ENCODE measurements at regions not wholly inside any gene's neighbourhood (a gene's known extent, or its start where the extent isn't known, plus 50 kb on each side); places are given as distances from the start of the nearest gene placed in this dataset.

DNA sequence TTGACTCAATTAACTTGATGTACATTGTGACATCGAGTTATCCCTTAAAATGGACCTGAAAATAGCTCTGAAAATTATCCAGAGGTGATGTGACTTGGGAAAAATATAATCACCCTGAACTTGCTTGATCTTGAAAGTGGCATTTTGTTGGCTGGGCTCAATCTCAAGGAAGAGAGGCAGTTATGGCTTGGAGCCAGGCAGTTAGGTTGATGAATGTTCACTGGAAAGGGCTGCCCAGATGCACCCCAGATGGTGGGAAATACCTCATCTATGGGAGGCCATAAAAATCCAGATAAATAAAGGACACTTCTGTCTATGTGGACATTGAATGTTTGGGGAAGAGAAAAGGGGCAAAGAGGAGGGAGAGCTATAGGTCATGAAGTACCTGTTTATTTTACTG lies 55.7 kb upstream of the OR5AN1 start:
- no peak for FAIRE-seq

DNA sequence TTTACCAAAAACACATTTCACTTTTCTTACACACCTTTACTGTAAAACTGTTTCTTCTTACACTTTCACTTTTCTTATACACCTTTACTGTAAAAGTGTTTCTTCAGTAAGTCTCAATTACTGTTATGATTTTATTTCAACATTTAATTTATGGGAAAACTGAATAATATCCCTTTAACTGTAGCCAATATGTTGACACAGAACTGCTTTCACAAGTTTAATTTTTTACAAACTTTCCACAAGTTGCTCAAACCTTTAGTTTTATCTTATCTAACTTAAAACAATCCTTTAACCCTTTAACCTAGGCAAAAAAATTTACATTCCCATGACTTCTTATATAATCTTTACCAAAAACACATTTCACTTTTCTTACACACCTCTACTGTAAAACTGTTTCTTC lies 63.3 kb upstream of the OR5AN1 start:
- FAIRE-seq = peak; percentile 3

DNA sequence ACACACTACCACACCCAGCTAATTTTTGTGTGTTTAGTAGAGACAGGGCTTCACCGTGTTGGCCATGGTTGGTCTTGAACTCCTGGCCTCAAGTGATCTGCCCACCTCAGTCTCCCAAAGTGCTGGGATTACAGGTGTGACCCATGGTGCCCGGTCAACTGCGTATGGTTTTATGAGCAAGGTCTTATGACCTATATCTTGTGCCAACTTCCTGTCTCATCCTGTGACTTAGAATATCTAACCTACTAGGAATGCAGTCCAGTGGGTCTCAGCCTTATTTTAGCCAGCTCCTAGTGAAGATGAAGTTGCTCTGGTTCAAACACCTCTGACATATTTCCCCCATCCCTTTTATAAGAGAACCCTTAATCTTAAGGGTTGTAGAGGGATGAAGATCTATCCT lies 66.1 kb upstream of the OR5AN1 start:
- no peak for FAIRE-seq

DNA sequence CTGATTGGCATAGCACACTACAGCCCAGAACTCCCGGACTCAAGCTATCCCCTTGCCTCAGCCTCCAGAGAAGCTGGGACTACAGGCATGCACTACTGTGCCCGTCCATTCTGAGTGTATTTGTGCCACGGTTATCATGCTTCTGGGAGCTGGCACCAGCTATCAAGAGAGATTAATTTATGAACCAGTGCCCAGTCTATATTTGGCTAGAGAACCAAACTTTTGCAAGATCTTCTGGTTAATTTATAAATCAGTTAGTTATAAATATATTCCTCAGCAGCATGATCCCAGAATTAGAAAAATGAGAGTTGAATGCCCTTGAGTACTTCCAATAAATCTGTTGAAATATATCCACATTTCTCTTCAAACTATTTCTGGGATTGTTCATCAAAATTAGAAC lies 67.5 kb upstream of the OR5AN1 start:
- FAIRE-seq = no peak

DNA sequence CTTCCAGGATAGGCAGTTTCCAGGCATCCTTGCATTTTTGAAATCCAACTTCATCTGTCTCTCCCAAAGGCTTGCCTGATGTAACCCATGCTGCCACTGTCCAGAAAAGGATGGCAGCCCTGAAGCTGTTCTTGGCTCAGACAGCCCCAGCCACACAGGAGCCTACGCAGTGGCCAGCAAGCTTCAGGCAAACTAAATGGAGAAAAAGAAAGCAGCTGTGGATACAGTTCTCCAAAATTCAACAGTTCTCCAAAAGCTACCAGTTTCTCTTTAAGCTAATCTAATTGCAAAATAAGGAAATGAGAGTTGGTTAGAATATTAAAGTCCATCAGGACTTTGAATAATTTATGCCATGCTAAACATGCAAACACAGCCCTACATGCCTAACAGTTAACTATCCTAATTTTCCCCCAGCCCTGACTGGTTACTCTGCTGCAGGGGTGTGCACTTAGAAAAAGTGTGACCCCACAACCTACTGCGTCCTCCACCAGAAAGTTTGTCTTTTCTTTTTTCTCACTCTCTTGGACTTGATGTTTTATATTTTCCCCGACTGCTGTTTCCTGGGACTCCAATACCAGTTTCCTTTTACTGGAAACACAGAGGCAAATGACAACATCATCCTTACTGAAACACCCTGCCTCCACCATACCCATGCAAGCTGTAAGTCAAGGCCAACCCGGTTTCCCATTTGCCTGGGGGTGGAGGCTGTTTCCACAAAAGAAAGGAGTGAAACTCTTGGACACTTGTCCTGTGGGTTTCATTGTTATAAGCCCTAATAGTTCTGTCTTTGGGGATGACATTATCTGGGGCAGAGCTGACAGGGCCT lies 69.1 kb upstream of the OR5AN1 start:
- no peak for FAIRE-seq

DNA sequence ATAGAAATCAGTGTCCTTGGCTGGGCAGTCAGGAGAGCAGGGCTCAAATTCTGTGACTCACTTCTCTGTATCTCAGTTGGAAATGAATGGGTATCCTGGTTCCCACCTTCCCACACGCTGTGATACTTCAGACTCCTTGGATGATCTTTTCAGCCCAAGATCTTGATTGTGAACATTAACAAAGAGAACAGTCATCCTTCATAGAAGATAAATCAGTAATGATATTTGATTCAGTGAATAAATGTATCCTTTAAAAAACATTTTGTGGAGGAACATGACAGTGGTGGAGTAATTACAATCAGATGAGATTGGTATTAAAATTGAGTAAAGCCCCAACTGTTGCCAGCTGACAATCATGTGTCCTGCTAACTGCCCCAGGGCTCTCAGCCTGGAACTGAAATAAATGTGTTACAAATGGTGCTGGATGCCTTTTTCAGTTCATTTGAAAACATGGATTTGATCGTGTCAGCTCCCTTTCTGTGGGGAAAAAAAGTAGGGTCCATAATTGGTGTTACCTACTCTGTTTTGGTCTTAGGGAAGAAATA lies 72.9 kb upstream of the OR5AN1 start:
- FAIRE-seq = no peak

DNA sequence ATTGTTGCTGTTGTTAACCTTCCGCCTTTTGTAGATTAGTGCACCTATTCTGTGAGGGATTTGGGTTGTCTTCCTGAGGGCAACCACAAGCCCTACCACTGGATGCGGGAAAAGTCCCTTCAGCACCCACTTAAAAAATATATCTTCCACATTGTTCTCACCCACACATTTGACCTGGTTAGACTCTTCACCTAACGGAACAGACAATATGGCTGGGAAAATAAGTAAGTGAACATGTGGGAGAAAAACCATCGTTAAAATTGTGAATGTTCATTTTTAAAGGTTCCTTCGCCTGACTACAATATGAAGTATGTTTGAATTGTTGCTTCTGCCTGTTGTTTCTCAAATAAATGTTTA lies 72.0 kb upstream of the MPEG1 start:
- FAIRE-seq = no peak

DNA sequence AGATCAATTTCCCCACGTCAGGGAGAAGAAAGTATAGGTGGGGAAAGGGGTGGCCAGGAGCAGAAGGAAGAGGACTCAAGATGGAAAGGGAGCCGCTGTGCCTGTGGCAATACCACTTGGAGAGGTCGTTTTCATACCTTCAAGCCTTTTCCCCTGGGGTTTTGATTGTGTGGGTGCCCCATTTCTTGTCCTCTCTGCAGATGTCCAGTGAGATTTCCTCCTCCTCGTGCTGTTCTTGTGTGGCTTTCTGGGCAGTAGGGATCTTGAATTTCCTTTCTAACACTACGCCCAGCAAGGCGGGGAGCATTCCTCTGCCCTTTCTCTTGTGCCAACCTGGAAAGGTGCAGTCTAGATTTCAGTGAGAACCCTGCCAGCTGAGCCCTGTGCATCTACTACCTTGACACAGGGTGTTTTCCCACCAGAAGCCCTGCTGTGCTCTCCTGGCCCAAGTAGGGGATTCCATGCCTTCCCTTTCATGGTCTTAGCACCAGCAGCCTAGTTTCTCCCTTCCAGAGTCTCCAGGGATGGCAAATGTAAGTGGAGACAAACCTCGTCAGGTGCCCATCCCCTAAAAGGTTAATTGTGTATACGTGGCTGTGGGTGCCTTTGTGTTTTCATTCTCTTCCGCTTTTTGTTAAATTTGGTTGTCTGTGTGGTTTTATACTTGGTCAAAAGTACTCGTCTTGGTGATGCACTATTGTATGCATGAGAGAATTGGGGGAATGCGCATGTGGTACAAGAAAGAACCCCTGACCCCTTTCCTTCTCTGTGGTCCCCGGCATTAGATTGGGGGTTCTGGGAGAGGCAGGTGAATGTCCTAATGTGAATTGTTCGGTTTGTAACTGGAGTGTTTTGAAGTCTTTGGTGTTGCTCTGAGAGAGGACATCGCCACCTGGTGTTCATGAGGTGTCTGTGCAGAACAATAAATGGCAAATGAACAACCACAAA lies 71.4 kb upstream of the MPEG1 start:
- FAIRE-seq = no peak

DNA sequence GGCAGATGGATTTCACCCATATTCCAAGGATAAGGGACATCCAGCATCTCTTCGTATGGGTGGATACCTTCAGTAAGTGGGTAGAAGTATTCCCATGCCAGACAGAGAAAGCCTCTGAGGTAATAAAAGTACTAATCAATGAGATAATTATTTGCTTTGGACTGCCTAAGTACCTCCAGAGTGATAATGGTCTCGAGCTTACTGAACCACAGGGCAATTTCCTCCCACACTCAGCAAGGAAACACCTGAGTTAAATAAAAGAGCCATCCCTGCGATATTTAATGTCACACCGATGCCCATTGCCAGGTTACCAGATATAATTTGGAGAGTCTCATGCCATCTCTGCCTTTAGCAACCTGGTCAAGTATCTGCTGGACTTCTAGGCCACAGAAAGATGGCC lies 70.6 kb upstream of the MPEG1 start:
- no peak for FAIRE-seq

DNA sequence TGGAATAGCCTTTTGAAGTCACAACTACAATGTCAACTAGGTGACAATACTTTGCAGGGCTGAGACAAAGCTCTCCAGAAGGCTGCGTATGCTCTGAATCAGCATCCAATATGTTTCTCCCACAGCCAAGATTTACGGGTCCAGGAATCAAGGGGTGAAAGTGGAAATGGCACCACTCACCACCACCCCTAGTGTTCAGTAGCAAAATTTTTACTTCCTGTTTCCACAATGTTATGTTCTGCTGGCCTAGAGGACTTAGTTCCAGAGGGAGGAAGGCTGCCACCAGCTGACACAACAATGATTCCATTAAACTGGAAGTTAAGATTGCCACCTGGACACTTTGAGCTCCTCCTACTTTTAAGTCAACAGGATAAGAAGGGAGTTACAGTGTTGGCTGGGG lies 68.5 kb upstream of the MPEG1 start:
- no peak for FAIRE-seq

DNA sequence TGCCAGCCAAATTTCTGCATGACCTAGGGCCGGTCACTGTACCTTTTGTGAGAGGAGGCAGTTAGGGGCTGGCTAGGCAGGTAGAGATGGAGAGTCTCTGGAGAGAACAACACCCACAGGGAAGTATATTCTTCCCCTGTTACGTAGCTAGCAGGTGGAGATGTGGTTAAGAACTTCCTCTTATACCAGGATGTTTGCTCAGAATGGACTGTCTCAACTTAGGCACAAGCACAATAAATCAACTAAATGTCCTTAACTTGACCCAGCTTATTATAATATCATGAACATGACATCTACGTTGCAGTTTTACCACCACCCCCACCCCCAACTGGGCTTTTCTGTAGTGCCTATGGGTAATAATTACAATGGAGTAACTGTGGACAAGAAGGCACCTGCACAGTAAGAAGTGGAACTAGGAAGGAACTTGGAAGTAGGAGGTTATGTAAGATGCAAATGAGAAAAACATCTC lies 60.7 kb upstream of the MPEG1 start:
- no peak for FAIRE-seq

DNA sequence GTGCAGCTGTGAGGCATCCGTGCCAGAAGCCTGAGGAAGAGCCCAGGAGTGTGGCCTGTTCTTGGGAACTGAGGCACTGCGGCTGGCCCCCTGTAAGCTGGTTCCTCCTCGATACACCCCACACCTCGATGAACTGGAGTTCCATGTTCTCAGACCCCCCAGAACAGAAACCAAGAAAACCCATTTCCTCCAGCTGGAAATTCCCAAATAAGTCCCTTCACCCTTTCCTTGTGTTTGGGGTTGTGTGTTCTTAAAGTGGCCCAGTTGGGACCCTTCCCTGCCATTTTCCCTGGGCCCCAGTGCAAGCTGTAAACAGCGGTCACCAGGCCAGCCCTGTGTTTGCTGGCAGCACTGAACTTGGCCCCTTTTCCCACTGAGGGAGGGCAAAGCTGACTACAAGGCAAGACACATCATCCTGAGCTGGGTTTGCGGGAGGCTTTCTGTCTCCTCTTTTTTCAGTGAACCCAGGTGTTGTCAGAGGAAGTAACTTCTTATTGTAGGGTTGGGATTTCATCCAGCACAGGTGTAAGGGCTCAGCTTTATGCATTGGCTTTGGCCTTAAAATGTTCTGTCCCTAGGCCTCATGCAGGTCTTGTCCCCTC lies 60.1 kb upstream of the MPEG1 start:
- no peak for FAIRE-seq

DNA sequence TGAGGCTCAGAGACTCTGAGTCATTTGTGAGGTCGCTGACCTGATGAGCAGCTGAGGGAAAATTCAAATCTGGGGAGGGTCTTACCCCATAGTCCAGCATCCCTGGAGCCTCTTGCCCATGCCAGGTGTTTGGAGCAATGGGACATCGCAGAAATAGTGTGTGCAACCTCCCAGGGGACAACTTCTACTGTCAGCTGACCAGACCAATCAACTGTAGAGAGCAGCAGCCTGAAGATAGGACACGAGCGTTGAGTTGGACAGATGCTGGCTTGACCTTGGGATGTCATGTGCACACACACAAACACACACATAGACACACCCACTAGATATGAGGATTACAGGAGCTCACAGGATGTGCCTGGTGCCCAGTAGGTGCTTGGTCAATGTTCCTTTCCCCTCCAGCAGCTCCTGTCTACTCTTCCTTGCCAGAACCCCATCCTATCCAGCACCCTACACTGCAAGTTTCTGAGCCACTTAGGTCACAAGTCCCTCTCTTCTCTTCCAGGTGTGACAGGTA lies 59.1 kb upstream of the MPEG1 start:
- FAIRE-seq = no peak

DNA sequence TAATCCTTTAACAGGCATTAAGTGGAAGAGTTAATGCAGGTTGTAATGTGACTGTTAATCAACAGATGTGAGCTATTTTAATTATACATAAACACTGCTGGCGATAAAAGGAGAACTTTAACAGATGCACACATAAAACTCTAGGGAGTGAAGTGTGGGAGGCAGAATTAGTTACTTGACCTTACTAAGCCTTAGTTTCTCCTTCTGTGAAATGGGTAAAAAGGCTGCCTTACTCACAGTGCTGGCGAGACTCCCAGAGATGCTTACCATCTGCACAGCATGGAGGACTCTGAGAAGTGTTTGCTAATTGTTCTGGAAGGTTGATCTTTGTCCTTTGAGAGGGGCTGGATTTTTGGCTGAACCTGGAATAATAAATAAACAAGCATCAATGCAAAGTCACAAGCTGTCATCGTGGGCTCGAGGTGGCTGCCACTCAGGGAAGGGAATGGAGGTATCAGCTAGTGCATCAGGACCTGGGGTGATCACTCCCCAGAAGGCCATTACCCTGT lies 58.6 kb upstream of the MPEG1 start:
- no peak for FAIRE-seq

DNA sequence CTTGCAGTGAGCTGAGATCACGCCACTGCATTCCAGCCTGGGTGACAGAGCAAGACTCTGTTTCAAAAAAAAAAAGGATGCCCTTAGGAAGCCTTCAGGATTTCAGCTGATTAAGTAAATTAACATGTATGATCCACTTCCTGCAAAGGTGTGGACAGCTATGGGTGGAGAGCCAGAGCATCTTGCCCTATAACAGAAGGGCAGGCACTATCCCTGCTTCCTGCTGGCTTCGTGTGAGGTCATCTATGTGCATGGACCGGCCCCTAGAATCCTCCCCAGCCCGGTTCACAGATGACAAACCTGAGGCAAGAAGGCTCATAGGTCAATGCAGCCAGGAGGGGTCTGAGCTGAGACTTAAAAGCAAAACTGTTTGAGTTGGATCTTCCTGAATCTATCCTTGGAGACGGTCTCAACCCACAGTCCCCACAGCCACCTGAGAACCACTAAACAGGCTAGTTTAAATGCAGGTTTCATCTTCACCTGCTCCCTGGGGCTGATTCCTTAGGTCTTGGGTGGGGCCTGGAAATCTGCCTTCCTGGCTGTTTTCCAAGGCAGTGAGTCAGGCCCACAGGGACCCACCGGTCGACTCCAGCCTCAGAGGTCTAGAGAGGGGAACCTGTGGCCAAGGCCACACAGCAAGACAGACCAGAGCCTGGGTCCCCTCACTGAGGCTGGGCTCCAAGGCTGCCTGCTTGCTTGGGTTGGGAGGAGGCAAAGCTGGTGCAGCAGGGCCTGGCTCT lies 55.2 kb upstream of the MPEG1 start:
- no peak for FAIRE-seq

DNA sequence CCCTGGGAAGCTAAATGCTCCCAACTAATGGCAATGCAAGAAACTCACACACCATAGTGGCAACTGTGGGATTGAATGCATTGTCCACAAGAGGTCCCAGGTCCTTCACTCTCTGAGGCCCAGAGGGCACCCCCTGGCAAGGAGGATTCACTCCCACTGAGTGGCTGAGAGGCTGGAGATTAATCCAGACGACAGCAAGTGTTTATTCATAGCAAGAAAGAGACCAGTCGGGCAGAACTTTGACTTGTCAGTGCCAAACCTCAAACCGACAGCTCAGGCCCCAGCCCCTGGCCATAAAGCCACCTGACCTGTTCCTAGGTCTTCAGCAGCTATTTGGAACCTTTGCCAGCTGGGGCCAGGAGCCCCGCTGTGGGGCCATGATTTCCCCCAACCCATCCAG lies 54.5 kb upstream of the MPEG1 start:
- no peak for FAIRE-seq

DNA sequence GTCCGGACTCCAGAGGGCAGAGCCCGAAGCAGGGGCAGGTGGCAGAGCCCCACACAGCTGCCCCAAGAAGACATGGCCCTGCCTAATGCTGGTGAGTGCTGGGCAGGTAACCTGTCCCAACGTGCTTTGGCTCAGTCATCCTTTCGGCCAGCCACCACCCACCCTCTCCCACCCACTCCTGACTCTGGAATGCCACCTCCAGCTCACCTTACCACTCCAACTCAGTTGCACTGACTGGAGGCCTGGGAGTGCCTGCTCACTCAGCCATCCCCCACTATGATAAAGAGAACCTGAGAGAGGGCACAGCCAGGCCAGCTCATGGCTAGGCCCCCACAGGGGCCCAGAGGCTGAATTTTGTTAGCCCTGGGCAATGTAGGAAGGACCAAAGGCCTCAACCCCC lies 53.8 kb upstream of the MPEG1 start:
- FAIRE-seq = no peak

DNA sequence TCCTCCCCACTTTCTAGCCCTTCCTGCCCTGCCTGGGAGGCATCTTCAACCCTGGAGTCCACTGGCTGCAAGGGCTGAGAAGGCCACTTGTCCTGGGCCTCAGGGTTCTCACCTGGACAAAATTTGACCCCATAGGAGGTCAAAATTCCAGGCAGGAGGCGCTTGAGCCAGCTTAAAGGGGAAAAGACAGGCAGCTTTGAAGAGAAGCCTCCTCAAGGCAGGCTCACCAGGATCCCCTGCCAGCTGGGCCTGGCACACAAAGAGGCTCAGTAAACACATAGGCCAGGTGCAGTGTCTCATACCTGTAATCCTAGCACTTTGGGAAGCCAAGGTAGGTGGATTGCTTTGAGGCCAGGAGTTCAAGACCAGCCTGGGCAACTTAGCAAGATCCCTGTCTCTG lies 53.0 kb upstream of the MPEG1 start:
- FAIRE-seq = no peak

DNA sequence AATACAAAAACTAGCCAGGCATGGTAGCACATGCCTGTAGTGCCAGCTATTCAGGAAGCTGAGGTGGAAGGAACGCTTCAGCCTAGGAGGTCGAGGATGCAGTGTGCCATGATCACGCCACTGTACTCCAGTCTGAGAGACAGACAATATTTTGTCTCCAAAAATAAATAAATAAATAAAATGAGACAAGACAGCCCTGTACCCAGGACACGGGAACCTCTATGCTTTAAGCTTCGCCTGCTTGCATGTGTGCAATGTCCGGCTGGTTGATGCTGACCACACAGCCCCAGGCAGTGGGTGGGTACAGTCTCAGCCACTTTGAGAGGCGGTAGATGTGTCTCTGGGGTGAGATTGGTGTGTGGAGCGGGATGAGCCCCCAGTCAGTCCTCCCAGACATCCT lies 52.0 kb upstream of the MPEG1 start:
- no peak for FAIRE-seq

DNA sequence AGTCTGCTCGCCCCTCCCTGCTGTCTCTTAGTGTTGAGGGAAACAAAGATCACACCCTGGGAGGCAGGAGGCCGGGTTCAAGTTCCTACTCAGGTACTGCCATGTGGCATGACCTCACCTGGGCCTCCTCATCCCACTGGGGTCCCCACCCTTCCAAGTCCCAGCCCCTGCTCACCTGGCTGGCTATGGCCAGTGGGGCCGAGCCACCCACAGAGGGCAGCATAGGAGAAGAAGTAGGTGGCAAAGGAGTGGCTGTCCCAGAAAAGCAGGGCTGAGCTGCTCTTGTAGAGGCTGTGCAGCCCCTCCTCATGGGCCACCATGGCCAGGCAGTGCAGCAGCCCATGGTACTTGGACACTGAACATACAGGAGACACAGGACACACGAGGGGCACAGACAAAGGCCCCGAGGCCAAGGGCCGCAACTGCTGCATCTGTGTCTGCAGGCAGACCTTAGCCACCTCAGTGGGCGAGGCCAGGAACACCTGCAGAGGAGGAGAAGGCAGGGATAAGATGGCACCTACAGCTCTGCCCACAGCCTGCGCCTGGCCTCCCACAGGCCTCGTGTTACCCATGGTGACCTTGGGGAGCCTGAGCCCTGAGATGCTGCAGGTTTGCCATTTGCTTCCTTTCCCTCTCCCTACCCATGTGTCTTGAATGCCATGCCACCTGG lies 50.6 kb upstream of the MPEG1 start:
- no peak for FAIRE-seq

Measured in TTC549 (cell line).